Retinal pigment epithelial cell (primary cell): ENCODE measurements at regions not wholly inside any gene's neighbourhood (a gene's known extent, or its start where the extent isn't known, plus 50 kb on each side); places are given as distances from the start of the nearest gene placed in this dataset.

ENCODE experiments used
- DNase-seq: peaks from one replicate; pipeline ENCODE4 v3.0.0-alpha.2; 2010; ENCODE audit warnings: low read depth
- H3K4me3 ChIP-seq: 2 replicates; pipeline ENCODE4 v1.5.1; 2011; ENCODE audit warnings: mild to moderate bottlenecking, low read length, control low read depth, moderate library complexity
- TF ChIP-seq, protein P1 (sequence below): conservative IDR thresholded peaks from 2 replicates; pipeline ENCODE4 v1.5.1; 2011; ENCODE audit warnings: low read depth, low read length, control low read depth, inconsistent platforms

DNA sequence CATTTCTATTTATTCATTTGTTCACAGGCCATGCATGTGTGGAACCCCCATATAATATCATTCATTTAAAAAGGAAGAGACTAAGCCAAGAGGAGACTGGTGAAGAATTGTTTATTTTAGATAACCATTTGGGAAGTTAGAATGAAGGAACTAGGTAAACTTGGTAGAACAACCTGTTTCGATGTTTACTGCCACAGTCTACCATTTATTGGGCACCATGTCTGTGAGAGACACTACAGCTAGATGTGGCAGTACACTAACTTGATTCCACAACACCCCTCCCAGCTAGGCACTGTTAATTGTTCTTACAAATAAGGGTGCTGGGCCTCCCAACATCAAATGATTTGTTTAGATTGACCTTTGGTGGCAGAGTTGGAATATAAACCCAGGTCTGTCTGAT is 592.4 kb downstream of the EPM2A start:
- TF ChIP-seq, protein P1, sequence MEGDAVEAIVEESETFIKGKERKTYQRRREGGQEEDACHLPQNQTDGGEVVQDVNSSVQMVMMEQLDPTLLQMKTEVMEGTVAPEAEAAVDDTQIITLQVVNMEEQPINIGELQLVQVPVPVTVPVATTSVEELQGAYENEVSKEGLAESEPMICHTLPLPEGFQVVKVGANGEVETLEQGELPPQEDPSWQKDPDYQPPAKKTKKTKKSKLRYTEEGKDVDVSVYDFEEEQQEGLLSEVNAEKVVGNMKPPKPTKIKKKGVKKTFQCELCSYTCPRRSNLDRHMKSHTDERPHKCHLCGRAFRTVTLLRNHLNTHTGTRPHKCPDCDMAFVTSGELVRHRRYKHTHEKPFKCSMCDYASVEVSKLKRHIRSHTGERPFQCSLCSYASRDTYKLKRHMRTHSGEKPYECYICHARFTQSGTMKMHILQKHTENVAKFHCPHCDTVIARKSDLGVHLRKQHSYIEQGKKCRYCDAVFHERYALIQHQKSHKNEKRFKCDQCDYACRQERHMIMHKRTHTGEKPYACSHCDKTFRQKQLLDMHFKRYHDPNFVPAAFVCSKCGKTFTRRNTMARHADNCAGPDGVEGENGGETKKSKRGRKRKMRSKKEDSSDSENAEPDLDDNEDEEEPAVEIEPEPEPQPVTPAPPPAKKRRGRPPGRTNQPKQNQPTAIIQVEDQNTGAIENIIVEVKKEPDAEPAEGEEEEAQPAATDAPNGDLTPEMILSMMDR = no peak
- no peak for DNase-seq
- no peak overlapping the region for H3K4me3 ChIP-seq

DNA sequence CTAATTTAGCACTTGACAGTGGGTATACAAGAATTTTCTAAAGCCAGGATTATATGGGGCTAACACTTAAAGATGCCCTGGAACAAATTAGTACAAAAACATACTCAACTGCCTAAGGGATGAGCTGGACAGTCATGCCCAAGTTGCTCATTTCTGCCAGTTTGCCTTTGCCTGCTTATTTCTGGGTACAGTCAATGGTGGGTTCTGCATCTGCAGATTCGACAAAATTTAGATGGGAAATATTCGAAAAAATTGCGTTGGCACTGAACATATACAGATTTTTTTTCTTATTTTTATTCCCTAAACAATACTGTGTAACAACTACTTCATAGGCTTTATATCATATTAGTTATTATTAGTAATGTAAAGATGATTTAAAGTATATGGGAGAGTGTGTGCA is 591.9 kb downstream of the EPM2A start:
- no peak for DNase-seq
- TF ChIP-seq, protein P1 = no peak
- no peak overlapping the region for H3K4me3 ChIP-seq

DNA sequence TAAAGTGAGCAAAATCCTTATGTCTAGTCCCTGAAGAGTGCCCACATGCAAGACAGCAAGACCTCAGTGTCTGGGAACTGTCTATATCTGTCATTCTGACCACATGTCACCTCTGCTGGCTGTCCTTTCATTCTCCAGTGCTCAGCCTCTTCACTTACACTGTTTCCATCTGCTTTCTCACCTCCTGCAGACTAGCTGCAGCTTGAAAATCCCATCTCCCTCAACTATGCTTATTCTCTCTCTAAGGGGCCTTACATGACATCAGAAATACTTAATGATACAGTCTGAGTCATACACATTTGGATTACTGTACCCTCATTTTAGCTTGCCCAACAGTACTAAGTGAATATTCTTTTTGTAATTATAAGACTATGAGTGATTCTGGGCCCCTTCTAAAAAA is 587.8 kb downstream of the EPM2A start:
- DNase-seq = no peak
- no peak overlapping the region for H3K4me3 ChIP-seq
- TF ChIP-seq, protein P1 = no peak

DNA sequence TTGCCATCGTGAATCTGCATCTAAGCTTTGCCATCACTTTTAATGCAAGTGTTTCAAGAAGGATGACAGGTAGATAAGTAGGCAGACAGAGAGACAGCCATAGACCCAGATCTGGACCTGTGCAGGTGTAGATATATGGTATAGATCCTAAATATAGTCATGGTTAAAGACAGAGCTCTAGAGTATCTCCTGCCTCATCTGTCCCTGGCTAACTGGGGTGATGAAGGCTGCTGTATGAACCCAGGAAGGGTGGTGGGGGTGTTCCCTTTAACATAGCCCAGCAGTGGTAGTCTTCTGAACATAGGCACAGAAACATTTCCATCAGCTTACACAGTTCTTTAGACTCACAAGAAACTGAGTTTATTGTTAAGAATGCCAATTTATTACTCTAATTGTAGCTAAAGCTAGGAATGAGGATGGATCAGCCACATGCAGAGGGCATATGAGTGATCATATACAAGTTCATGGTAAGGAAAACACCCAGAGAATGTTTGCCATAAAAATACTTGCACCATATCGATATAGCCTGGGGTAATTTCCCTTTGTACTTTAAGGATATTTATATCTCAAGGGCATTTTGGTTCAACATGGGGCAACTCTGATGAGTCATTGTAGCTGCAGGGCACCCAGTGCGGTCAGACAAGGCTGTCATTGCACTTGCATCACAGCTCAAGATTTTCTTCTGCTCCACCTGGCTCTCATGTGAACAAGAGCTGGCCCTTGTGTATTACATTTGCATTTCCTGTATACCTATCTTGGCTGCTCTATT is 587.2 kb downstream of the EPM2A start:
- DNase-seq = peak; percentile 48
- H3K4me3 ChIP-seq = no peak overlapping the region
- TF ChIP-seq, protein P1 = no peak

DNA sequence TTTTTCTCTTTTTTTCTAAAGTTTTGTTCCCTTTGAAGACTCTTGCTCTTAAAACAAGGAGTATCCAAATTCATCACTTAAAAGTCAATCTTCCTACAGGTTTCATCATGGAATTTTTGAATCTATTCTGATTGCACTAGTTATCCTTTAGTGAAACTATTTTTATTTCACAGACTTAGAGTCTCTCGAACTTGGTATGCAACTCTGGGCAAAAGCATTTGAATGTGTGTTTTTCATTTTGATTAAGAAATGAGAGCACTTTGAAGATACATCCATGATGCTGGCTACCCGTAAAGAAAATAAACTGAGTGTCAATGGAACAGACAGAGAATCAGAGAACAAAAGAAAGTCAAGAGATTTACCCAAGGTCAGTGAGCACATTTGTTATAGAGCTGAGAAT is 586.5 kb downstream of the EPM2A start:
- DNase-seq = no peak
- TF ChIP-seq, protein P1 = no peak
- no peak overlapping the region for H3K4me3 ChIP-seq

DNA sequence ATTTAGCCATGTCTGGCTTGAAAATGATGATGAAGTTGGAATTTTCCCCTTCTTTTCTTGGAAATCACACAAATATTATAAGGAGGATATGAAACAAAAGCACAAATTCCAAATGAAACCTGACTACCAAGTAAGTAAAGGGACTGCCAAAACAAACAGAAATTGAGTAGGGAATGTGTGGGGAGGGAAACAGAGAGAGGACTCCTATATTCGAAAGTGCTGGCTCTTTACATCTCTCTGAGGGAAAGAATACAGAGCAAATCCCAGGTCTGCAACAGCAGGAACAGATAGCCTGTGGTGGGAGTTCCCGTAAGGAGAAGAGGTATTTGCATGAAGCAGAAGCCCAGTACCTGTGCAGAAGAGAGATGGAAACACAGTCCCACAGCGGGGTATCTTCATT is 583.7 kb downstream of the EPM2A start:
- H3K4me3 ChIP-seq = no peak overlapping the region
- DNase-seq = no peak
- TF ChIP-seq, protein P1 = no peak

DNA sequence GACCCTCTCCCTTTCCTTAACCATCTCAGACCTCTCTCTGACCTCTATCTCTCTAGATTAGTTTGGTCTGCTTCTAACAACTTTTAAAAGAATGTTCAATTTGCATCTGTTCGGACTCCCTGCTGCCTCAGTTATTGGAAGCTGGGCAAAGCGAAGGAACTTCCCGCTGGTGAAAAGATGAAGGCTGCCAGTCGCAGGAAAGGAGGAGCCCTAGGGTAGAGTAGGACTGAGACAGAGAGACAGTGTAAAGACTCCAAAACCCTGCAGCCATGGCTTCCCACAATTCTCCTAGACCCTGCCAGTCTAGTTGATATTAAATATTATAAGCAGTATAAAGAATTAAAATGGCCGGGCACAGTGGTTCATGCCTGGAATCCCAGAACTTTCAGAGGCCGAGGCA is 581.8 kb downstream of the EPM2A start:
- H3K4me3 ChIP-seq = no peak overlapping the region
- TF ChIP-seq, protein P1 = no peak
- DNase-seq = no peak
